DOHH2 (cell line): ENCODE measurements at regions not wholly inside any gene's neighbourhood (a gene's known extent, or its start where the extent isn't known, plus 50 kb on each side); places are given as distances from the start of the nearest gene placed in this dataset.
"Not testable (repeated sequence)": the region's sequence is repeated elsewhere in the genome, so short reads cannot be mapped to it uniquely, and the experiment has no call there.

Source experiments
- H3F3A ChIP-seq: fragments of 200-600 bp; sonication (generic), shearing (Covaris generic); 2 replicates; pipeline ENCODE4 v1.6.0; 2016; ENCODE audit warnings: antibody characterized with exemption, mild to moderate bottlenecking; ENCODE audit not compliant: control insufficient read depth, insufficient read depth
- H3K27ac ChIP-seq: fragments of 200-600 bp; sonication (generic); 2 replicates; pipeline ENCODE4 v1.5.1; 2014; ENCODE audit warnings: low read depth, mild to moderate bottlenecking, low read length, moderate library complexity
- H3K27me3 ChIP-seq: fragments of 200-600 bp; sonication (generic); 2 replicates; pipeline ENCODE4 v1.6.1; 2014; ENCODE audit warnings: mild to moderate bottlenecking, low read length, mixed read lengths; ENCODE audit not compliant: control insufficient read depth
- H3K36me3 ChIP-seq: fragments of 200-600 bp; sonication (generic); 2 replicates; pipeline ENCODE4 v1.6.1; 2014; ENCODE audit warnings: mild to moderate bottlenecking, low read length, moderate library complexity, mixed read lengths; ENCODE audit not compliant: control insufficient read depth
- H3K4me1 ChIP-seq: fragments of 200-600 bp; sonication (generic); 2 replicates; pipeline ENCODE4 v1.6.1; 2014; ENCODE audit warnings: mild to moderate bottlenecking, low read length, mixed read lengths; ENCODE audit not compliant: control insufficient read depth
- H3K4me2 ChIP-seq: fragments of 200-600 bp; sonication (generic); 2 replicates; pipeline ENCODE4 v1.6.0; 2014; ENCODE audit warnings: mild to moderate bottlenecking, low read length, moderate library complexity
- H3K4me3 ChIP-seq: fragments of 200-600 bp; sonication (generic); 2 replicates; pipeline ENCODE4 v1.5.1; 2014; ENCODE audit warnings: mild to moderate bottlenecking, low read length, mixed read lengths
- H3K79me2 ChIP-seq: fragments of 200-600 bp; sonication (generic); 2 replicates; pipeline ENCODE4 v1.6.1; 2014; ENCODE audit warnings: mild to moderate bottlenecking, low read length, mixed read lengths; ENCODE audit not compliant: control insufficient read depth
- H3K9me2 ChIP-seq: fragments of 200-600 bp; sonication (generic); replicated peaks from 2 replicates; pipeline ENCODE4 v1.6.1; 2014; ENCODE audit warnings: mild to moderate bottlenecking, low read length, mixed read lengths; ENCODE audit not compliant: control insufficient read depth
- H3K9me3 ChIP-seq: fragments of 200-600 bp; sonication (generic); 2 replicates; pipeline ENCODE4 v1.6.1; 2014; ENCODE audit warnings: antibody characterized with exemption, low read length, mixed read lengths; ENCODE audit not compliant: control insufficient read depth, insufficient read depth
- H4K20me1 ChIP-seq: fragments of 200-600 bp; sonication (generic); 2 replicates; pipeline ENCODE4 v1.6.0; 2014; ENCODE audit warnings: low read depth, mild to moderate bottlenecking, antibody characterized with exemption, low read length, moderate library complexity; ENCODE audit not compliant: control insufficient read depth, insufficient read depth
- EZH2phosphoT487 ChIP-seq: fragments of 200-600 bp; sonication (generic); IDR thresholded peaks from 2 replicates; pipeline ENCODE4 v1.6.1; 2017; ENCODE audit warnings: borderline replicate concordance, mild to moderate bottlenecking, antibody characterized with exemption, low read length, moderate library complexity, mixed read lengths
- TF ChIP-seq, protein P1 (sequence below): fragments of 200-600 bp; sonication (generic); IDR thresholded peaks from one replicate; pipeline ENCODE4 v1.5.1; 2014; ENCODE audit warnings: antibody characterized with exemption, mild to moderate bottlenecking, low read depth, low read length; ENCODE audit not compliant: poor library complexity, severe bottlenecking

DNA sequence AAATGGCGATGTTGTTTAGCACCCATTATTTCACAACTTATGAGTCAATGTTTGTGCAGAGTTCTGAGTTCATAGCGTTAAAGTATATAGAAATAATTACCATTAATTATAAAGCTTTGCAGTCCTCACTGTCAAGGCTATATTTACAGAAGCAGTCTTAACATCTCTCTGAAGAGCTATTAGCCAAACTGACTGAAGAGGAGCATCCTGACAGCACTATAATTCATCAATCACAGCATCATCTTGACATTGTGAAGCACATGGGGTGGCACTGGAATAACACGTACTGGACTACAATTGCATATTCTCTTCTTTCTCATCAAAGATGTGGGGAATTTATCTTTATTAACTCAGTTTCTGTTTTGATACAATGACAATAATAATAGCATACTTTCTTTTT, 260.6 kb upstream of the MME start:
- Histone ChIP-seq H3K27ac (no peak overlapping the region), H3K4me2 (no peak overlapping the region), H3K36me3 (no peaks in the 10 kb centered on the region), H4K20me1 (no peaks in the 10 kb centered on the region), H3K4me3 (no peak overlapping the region), H3K27me3 (no peaks in the 10 kb centered on the region), H3K9me2 (no peaks in the 10 kb centered on the region), H3K9me3 (no peaks in the 10 kb centered on the region), H3K79me2 (no peaks in the 10 kb centered on the region), H3F3A (no peaks in the 10 kb centered on the region), H3K4me1 (no peaks in the 10 kb centered on the region)
- TF ChIP-seq, protein P1, sequence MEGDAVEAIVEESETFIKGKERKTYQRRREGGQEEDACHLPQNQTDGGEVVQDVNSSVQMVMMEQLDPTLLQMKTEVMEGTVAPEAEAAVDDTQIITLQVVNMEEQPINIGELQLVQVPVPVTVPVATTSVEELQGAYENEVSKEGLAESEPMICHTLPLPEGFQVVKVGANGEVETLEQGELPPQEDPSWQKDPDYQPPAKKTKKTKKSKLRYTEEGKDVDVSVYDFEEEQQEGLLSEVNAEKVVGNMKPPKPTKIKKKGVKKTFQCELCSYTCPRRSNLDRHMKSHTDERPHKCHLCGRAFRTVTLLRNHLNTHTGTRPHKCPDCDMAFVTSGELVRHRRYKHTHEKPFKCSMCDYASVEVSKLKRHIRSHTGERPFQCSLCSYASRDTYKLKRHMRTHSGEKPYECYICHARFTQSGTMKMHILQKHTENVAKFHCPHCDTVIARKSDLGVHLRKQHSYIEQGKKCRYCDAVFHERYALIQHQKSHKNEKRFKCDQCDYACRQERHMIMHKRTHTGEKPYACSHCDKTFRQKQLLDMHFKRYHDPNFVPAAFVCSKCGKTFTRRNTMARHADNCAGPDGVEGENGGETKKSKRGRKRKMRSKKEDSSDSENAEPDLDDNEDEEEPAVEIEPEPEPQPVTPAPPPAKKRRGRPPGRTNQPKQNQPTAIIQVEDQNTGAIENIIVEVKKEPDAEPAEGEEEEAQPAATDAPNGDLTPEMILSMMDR = no peak
- TF ChIP-seq EZH2phosphoT487 = no peak

DNA sequence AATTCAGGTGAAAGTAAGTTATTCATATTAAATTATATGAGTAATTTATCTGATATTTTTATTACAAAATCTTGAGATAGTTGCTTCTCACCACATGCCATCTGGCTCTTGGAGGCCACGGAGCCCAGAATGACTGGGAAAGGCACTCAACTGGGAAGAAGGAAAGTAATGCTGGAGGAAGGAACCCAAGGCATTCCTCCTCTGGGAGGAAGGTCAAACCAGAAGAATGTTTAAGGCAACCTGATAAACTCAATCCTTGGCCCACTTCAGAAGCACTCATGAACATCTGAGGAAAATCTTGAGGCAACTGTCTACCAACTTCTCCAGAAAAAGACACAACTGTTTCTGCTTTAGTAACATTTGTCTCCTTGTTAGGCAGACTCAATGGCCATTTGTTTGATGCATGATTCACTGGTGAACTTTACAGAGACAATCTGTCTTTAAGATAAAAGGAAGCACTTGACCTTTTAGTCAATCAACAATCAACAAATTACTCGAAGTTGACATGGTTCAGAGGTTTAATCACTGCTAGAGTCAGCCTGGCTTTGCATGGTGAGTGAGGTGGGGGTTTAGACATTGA, 261.4 kb upstream of the MME start:
- Histone ChIP-seq H3K36me3 (no peaks in the 10 kb centered on the region), H3K79me2 (no peaks in the 10 kb centered on the region), H3K4me1 (no peaks in the 10 kb centered on the region), H3K4me3 (no peak overlapping the region), H3K27me3 (no peaks in the 10 kb centered on the region), H3K9me3 (no peaks in the 10 kb centered on the region), H3K9me2 (no peaks in the 10 kb centered on the region), H3K4me2 (no peak overlapping the region), H4K20me1 (no peaks in the 10 kb centered on the region), H3K27ac (no peak overlapping the region), H3F3A (no peaks in the 10 kb centered on the region)
- no peak for TF ChIP-seq EZH2phosphoT487
- TF ChIP-seq, protein P1 = no peak

DNA sequence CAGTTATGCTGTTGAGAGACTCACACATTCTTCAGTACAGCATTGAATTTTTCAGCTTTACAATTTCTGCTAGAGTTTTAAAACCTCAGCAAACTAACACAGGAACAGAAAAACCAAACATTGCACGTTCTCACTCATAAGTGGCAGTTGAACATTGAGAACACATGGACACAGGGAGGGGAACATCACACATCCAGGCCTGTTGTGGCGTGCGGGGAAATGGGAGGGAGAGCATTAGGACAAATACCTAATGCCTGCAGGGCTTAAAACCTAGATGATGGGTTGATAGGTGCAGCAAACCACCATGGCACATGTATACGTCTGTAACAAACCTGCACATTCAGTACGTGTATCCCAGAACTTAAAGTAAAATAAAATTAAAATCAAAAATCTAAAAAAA, 270.1 kb upstream of the MME start:
- not testable (repeated sequence) for H3K27ac ChIP-seq, H3K9me3 ChIP-seq, H3K36me3 ChIP-seq, H4K20me1 ChIP-seq, H3K9me2 ChIP-seq, H3K27me3 ChIP-seq, H3F3A ChIP-seq, H3K4me2 ChIP-seq, H3K79me2 ChIP-seq, H3K4me3 ChIP-seq, H3K4me1 ChIP-seq

DNA sequence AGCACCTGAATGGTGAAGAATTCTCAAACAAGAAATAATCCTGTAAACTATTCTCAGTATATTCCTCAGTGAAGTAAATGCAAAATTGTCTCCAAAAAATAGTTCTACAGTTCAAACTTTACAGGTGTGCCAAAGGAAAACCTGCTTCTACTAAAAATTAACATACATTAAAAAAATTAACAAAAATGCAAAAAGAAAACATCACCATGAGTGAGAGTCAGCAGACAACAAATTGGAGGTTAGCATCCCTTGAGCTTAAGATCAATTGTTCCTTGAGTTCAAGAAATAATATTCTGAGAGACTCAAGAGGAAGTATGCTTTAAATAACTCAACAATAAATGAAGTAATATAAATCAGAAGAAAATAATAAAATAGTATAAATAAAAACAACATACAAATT, 278.4 kb upstream of the MME start:
- Histone ChIP-seq H4K20me1 (no peaks in the 10 kb centered on the region), H3K27me3 (no peaks in the 10 kb centered on the region), H3K4me3 (no peak overlapping the region), H3K9me2 (no peaks in the 10 kb centered on the region), H3F3A (no peaks in the 10 kb centered on the region), H3K27ac (no peak overlapping the region), H3K4me2 (no peak overlapping the region), H3K79me2 (no peaks in the 10 kb centered on the region), H3K4me1 (no peaks in the 10 kb centered on the region), H3K9me3 (peaks cover 9% of the 10 kb centered on the region; the same call in 1 of the 2 replicates), H3K36me3 (no peaks in the 10 kb centered on the region)
- no peak for TF ChIP-seq EZH2phosphoT487
- TF ChIP-seq, protein P1 = no peak
